ENCODE measurements at regions not wholly inside any gene's neighbourhood (a gene's known extent, or its start where the extent isn't known, plus 50 kb on each side); places are given as distances from the start of the nearest gene placed in this dataset.

GRCh38 chr9:118721276-118721675 is 648.0 kb downstream of the BRINP1 start:
- TF ChIP-seq CTCF (IDR thresholded peaks at IDR 0.05) (no peak), POLR2A (IDR thresholded peaks at IDR 0.05) (no peak)
